DOHH2 (cell line): ENCODE measurements at regions not wholly inside any gene's neighbourhood (a gene's known extent, or its start where the extent isn't known, plus 50 kb on each side); places are given as distances from the start of the nearest gene placed in this dataset.

Source experiments
- H3F3A ChIP-seq: fragments of 200-600 bp; sonication (generic), shearing (Covaris generic); 2 replicates; pipeline ENCODE4 v1.6.0; 2016; ENCODE audit warnings: antibody characterized with exemption, mild to moderate bottlenecking; ENCODE audit not compliant: control insufficient read depth, insufficient read depth
- H3K27ac ChIP-seq: fragments of 200-600 bp; sonication (generic); 2 replicates; pipeline ENCODE4 v1.5.1; 2014; ENCODE audit warnings: low read depth, mild to moderate bottlenecking, low read length, moderate library complexity
- H3K27me3 ChIP-seq: fragments of 200-600 bp; sonication (generic); 2 replicates; pipeline ENCODE4 v1.6.1; 2014; ENCODE audit warnings: mild to moderate bottlenecking, low read length, mixed read lengths; ENCODE audit not compliant: control insufficient read depth
- H3K36me3 ChIP-seq: fragments of 200-600 bp; sonication (generic); 2 replicates; pipeline ENCODE4 v1.6.1; 2014; ENCODE audit warnings: mild to moderate bottlenecking, low read length, moderate library complexity, mixed read lengths; ENCODE audit not compliant: control insufficient read depth
- H3K4me1 ChIP-seq: fragments of 200-600 bp; sonication (generic); 2 replicates; pipeline ENCODE4 v1.6.1; 2014; ENCODE audit warnings: mild to moderate bottlenecking, low read length, mixed read lengths; ENCODE audit not compliant: control insufficient read depth
- H3K4me2 ChIP-seq: fragments of 200-600 bp; sonication (generic); 2 replicates; pipeline ENCODE4 v1.6.0; 2014; ENCODE audit warnings: mild to moderate bottlenecking, low read length, moderate library complexity
- H3K4me3 ChIP-seq: fragments of 200-600 bp; sonication (generic); 2 replicates; pipeline ENCODE4 v1.5.1; 2014; ENCODE audit warnings: mild to moderate bottlenecking, low read length, mixed read lengths
- H3K79me2 ChIP-seq: fragments of 200-600 bp; sonication (generic); 2 replicates; pipeline ENCODE4 v1.6.1; 2014; ENCODE audit warnings: mild to moderate bottlenecking, low read length, mixed read lengths; ENCODE audit not compliant: control insufficient read depth
- H3K9me2 ChIP-seq: fragments of 200-600 bp; sonication (generic); replicated peaks from 2 replicates; pipeline ENCODE4 v1.6.1; 2014; ENCODE audit warnings: mild to moderate bottlenecking, low read length, mixed read lengths; ENCODE audit not compliant: control insufficient read depth
- H3K9me3 ChIP-seq: fragments of 200-600 bp; sonication (generic); 2 replicates; pipeline ENCODE4 v1.6.1; 2014; ENCODE audit warnings: antibody characterized with exemption, low read length, mixed read lengths; ENCODE audit not compliant: control insufficient read depth, insufficient read depth
- H4K20me1 ChIP-seq: fragments of 200-600 bp; sonication (generic); 2 replicates; pipeline ENCODE4 v1.6.0; 2014; ENCODE audit warnings: low read depth, mild to moderate bottlenecking, antibody characterized with exemption, low read length, moderate library complexity; ENCODE audit not compliant: control insufficient read depth, insufficient read depth
- CTCF ChIP-seq: fragments of 200-600 bp; sonication (generic); IDR thresholded peaks from one replicate; pipeline ENCODE4 v1.5.1; 2014; ENCODE audit warnings: antibody characterized with exemption, mild to moderate bottlenecking, low read depth, low read length; ENCODE audit not compliant: poor library complexity, severe bottlenecking
- EZH2phosphoT487 ChIP-seq: fragments of 200-600 bp; sonication (generic); IDR thresholded peaks from 2 replicates; pipeline ENCODE4 v1.6.1; 2017; ENCODE audit warnings: borderline replicate concordance, mild to moderate bottlenecking, antibody characterized with exemption, low read length, moderate library complexity, mixed read lengths

- H3K9me3 ChIP-seq, result no peaks in the 10 kb centered on the region
- H3K79me2 ChIP-seq, result no peaks in the 10 kb centered on the region
- H3K27me3 ChIP-seq, result no peaks in the 10 kb centered on the region
- H3K9me2 ChIP-seq, result no peaks in the 10 kb centered on the region
- no peak overlapping the region for H3K27ac ChIP-seq
- no peaks in the 10 kb centered on the region for H4K20me1 ChIP-seq
- H3K4me1 ChIP-seq, result no peaks in the 10 kb centered on the region
- no peaks in the 10 kb centered on the region for H3K36me3 ChIP-seq
- no peaks in the 10 kb centered on the region for H3F3A ChIP-seq
- H3K4me3 ChIP-seq, result no peak overlapping the region
- H3K4me2 ChIP-seq, result no peak overlapping the region
- TF ChIP-seq EZH2phosphoT487 (no peak), CTCF (no peak)
These were observed 340.7 kb downstream of the KIF20B start for GRCh38 chr10:90042075-90042474.

- Histone ChIP-seq H3K36me3 (no peaks in the 10 kb centered on the region), H3K9me2 (no peaks in the 10 kb centered on the region), H3K79me2 (no peaks in the 10 kb centered on the region), H3K4me2 (no peak overlapping the region), H3F3A (no peaks in the 10 kb centered on the region), H3K9me3 (no peaks in the 10 kb centered on the region), H3K4me1 (peaks cover 8% of the 10 kb centered on the region; the same call in 1 of the 2 replicates), H3K27ac (no peak overlapping the region), H3K4me3 (no peak overlapping the region), H4K20me1 (no peaks in the 10 kb centered on the region), H3K27me3 (no peaks in the 10 kb centered on the region)
- no peak for TF ChIP-seq CTCF
- no peak for TF ChIP-seq EZH2phosphoT487
These were observed 345.9 kb downstream of the KIF20B start for GRCh38 chr10:90047243-90047729.

- H3K4me2 ChIP-seq, result no peak overlapping the region
- H4K20me1 ChIP-seq, result no peaks in the 10 kb centered on the region
- H3K27me3 ChIP-seq, result no peaks in the 10 kb centered on the region
- no peak overlapping the region for H3K4me3 ChIP-seq
- H3K9me2 ChIP-seq, result no peaks in the 10 kb centered on the region
- H3F3A ChIP-seq, result no peaks in the 10 kb centered on the region
- no peaks in the 10 kb centered on the region for H3K9me3 ChIP-seq
- H3K27ac ChIP-seq, result no peak overlapping the region
- H3K4me1 ChIP-seq, result peaks cover 8% of the 10 kb centered on the region; the same call in 1 of the 2 replicates
- H3K36me3 ChIP-seq, result no peaks in the 10 kb centered on the region
- no peaks in the 10 kb centered on the region for H3K79me2 ChIP-seq
- TF ChIP-seq CTCF (no peak), EZH2phosphoT487 (no peak)
These were observed 349.7 kb downstream of the KIF20B start for GRCh38 chr10:90051053-90051452.

- H3K4me1 ChIP-seq, result peaks cover 8% of the 10 kb centered on the region; the same call in 1 of the 2 replicates
- H3K27me3 ChIP-seq, result no peaks in the 10 kb centered on the region
- TF ChIP-seq CTCF (no peak), EZH2phosphoT487 (no peak)
- no peaks in the 10 kb centered on the region for H3F3A ChIP-seq
- H3K36me3 ChIP-seq, result no peaks in the 10 kb centered on the region
- no peaks in the 10 kb centered on the region for H3K79me2 ChIP-seq
- H3K4me3 ChIP-seq, result no peak overlapping the region
- no peak overlapping the region for H3K27ac ChIP-seq
- no peaks in the 10 kb centered on the region for H3K9me2 ChIP-seq
- no peak overlapping the region for H3K4me2 ChIP-seq
- H3K9me3 ChIP-seq, result no peaks in the 10 kb centered on the region
- H4K20me1 ChIP-seq, result no peaks in the 10 kb centered on the region
These were observed 350.1 kb downstream of the KIF20B start for GRCh38 chr10:90051474-90051873.
